IMR-90 (cell line): ENCODE measurements at regions not wholly inside any gene's neighbourhood (a gene's known extent, or its start where the extent isn't known, plus 50 kb on each side); places are given as distances from the start of the nearest gene placed in this dataset.

ENCODE experiments used
- ATAC-seq: fragments of 200-7000 bp; cut with Tn5 transposase; 2 replicates; pipeline ENCODE4 v1.9.1; 2020; ENCODE audit warnings: low read depth, mild to moderate bottlenecking, moderate library complexity
- BruUV-seq: library from RNA; stranded (reverse); fragments of 400-500 nt; replicated peaks from 2 replicates; lab custom pipeline; 2021; lab: Mats Ljungman, UMichigan
- CTCF ChIA-PET: fragments of 300-600 bp; formaldehyde crosslinking; extraction: SDS; loops from one replicate; lab custom pipeline; 2021; ENCODE audit warnings: antibody characterized with exemption; lab: Yijun Ruan, JAX
- POLR2A ChIA-PET: fragments of 300-600 bp; sonication (Branson Sonifier 250); formaldehyde crosslinking; loops from one replicate; lab custom pipeline; 2022; ENCODE audit warnings: antibody characterized with exemption; ENCODE audit not compliant: unreplicated experiment; lab: Charles Lee
- DNase-seq: peaks from one replicate; pipeline ENCODE4 v3.0.0; 2013
- H2AFZ ChIP-seq: replicated peaks from 2 replicates; pipeline ENCODE3; 2013; ENCODE audit warnings: low read length, mild to moderate bottlenecking; ENCODE audit not compliant: poor library complexity
- H2AK5ac ChIP-seq: 2 replicates; pipeline ENCODE4 v1.6.1; 2013; ENCODE audit warnings: low read depth, low read length, inconsistent platforms
- H2AK9ac ChIP-seq: replicated peaks from 2 replicates; pipeline ENCODE3; 2013; ENCODE audit warnings: mild to moderate bottlenecking, low read depth, low read length, moderate library complexity; ENCODE audit not compliant: poor library complexity
- H2BK120ac ChIP-seq: 2 replicates; pipeline ENCODE4 v1.6.1; 2013; ENCODE audit warnings: low read depth, low read length, inconsistent platforms
- H2BK15ac ChIP-seq: 3 replicates; pipeline ENCODE4 v1.6.1; 2013; ENCODE audit warnings: low read depth, low read length, inconsistent platforms
- H2BK20ac ChIP-seq: 2 replicates; pipeline ENCODE4 v1.6.1; 2013; ENCODE audit warnings: low read depth, mild to moderate bottlenecking, inconsistent platforms, low read length, moderate library complexity
- H2BK5ac ChIP-seq: 2 replicates; pipeline ENCODE4 v1.6.1; 2013; ENCODE audit warnings: mild to moderate bottlenecking, low read depth, low read length, inconsistent platforms; ENCODE audit not compliant: poor library complexity, severe bottlenecking
- H3K14ac ChIP-seq: replicated peaks from 2 replicates; pipeline ENCODE4 v1.6.1; 2013; ENCODE audit warnings: low read depth, low read length, inconsistent platforms
- H3K18ac ChIP-seq: 2 replicates; pipeline ENCODE4 v1.6.1; 2013; ENCODE audit warnings: low read depth, low read length, control low read depth
- H3K23ac ChIP-seq: 2 replicates; pipeline ENCODE4 v1.6.1; 2013; ENCODE audit warnings: low read depth, low read length, inconsistent platforms
- H3K27ac ChIP-seq: 2 replicates; pipeline ENCODE4 v1.5.1; 2013; ENCODE audit warnings: mild to moderate bottlenecking, control low read depth, low read length; ENCODE audit not compliant: insufficient read depth
- H3K27me3 ChIP-seq: 2 replicates; pipeline ENCODE4 v1.6.1; 2013; ENCODE audit warnings: low read length; ENCODE audit not compliant: control insufficient read depth, insufficient read depth
- H3K36me3 ChIP-seq: 2 replicates; pipeline ENCODE4 v1.6.1; 2013; ENCODE audit warnings: low read length, mixed read lengths; ENCODE audit not compliant: control insufficient read depth, insufficient read depth
- H3K4ac ChIP-seq: 2 replicates; pipeline ENCODE4 v1.6.1; 2013; ENCODE audit warnings: low read depth, low read length, inconsistent platforms
- H3K4me1 ChIP-seq: 2 replicates; pipeline ENCODE4 v1.6.1; 2013; ENCODE audit warnings: low read length, mixed read lengths; ENCODE audit not compliant: control insufficient read depth, insufficient read depth
- H3K4me2 ChIP-seq: 2 replicates; pipeline ENCODE4 v1.6.1; 2013; ENCODE audit warnings: low read depth, mild to moderate bottlenecking, control low read depth, low read length, moderate library complexity
- H3K4me3 ChIP-seq: 2 replicates; pipeline ENCODE4 v1.5.1; 2013; ENCODE audit warnings: low read depth, mild to moderate bottlenecking, control low read depth, low read length, moderate library complexity; ENCODE audit not compliant: insufficient read depth
- H3K56ac ChIP-seq: 2 replicates; pipeline ENCODE4 v1.6.1; 2013; ENCODE audit warnings: low read length, inconsistent platforms; ENCODE audit not compliant: insufficient read depth; ENCODE audit errors: extremely low read depth
- H3K79me1 ChIP-seq, 2 experiments: 2 replicates each; pipeline ENCODE4 v1.6.1; 2013; ENCODE audit warnings: low read length in 2 of 2, inconsistent platforms in 1 of 2, low read depth in 1 of 2
- H3K9ac ChIP-seq: 2 replicates; pipeline ENCODE4 v1.6.1; 2013; ENCODE audit warnings: low read depth, low read length, control low read depth
- H3K9me1 ChIP-seq: 2 replicates; pipeline ENCODE4 v1.6.1; 2013; ENCODE audit warnings: low read length, inconsistent platforms; ENCODE audit not compliant: insufficient read depth
- H3K9me3 ChIP-seq: 2 replicates; pipeline ENCODE4 v1.6.1; 2013; ENCODE audit warnings: low read length; ENCODE audit not compliant: control insufficient read depth, insufficient read depth
- H4K20me1 ChIP-seq: 2 replicates; pipeline ENCODE4 v1.6.1; 2013; ENCODE audit warnings: low read length, inconsistent platforms; ENCODE audit not compliant: insufficient read depth
- H4K5ac ChIP-seq: 2 replicates; pipeline ENCODE4 v1.6.1; 2013; ENCODE audit warnings: mild to moderate bottlenecking, low read depth, low read length, control low read depth
- H4K8ac ChIP-seq, 2 experiments: 2 replicates each; pipeline ENCODE4 v1.6.1; 2013; ENCODE audit warnings: low read depth in 2 of 2, low read length in 2 of 2, control low read depth in 1 of 2, inconsistent platforms in 1 of 2
- H4K91ac ChIP-seq: 2 replicates; pipeline ENCODE4 v1.6.1; 2013; ENCODE audit warnings: low read depth, low read length, inconsistent platforms; ENCODE audit not compliant: insufficient read depth
- CEBPB ChIP-seq: IDR thresholded peaks from 2 replicates; pipeline ENCODE4 v1.6.1; 2012; ENCODE audit warnings: low read depth, low read length, improper control_type of control experiment
- CHD1 ChIP-seq: IDR thresholded peaks from 2 replicates; pipeline ENCODE4 v1.6.1; 2012; ENCODE audit warnings: low read depth, low read length, improper control_type of control experiment
- FOS ChIP-seq: fragments of 150-350 bp; IDR thresholded peaks from 2 replicates; pipeline ENCODE4 v1.6.1; 2016; ENCODE audit warnings: low read depth, low read length
- MAFK ChIP-seq: IDR thresholded peaks from 2 replicates; pipeline ENCODE4 v1.6.1; 2012; ENCODE audit warnings: low read depth, low read length, improper control_type of control experiment
- MAZ ChIP-seq: IDR thresholded peaks from 2 replicates; pipeline ENCODE4 v1.6.1; 2012; ENCODE audit warnings: low read depth, mild to moderate bottlenecking, low read length, improper control_type of control experiment, moderate library complexity, borderline replicate concordance
- MXI1 ChIP-seq: IDR thresholded peaks from 2 replicates; pipeline ENCODE4 v1.6.1; 2012; ENCODE audit warnings: low read depth, mild to moderate bottlenecking, low read length, moderate library complexity, borderline replicate concordance
- NFE2L2 ChIP-seq: fragments of 150-350 bp; IDR thresholded peaks from 2 replicates; pipeline ENCODE4 v1.6.1; 2016; ENCODE audit warnings: low read depth, mild to moderate bottlenecking, low read length
- POLR2A ChIP-seq: IDR thresholded peaks from 2 replicates; pipeline ENCODE4 v1.6.1; 2012; ENCODE audit warnings: mild to moderate bottlenecking, low read depth, low read length
- RFX5 ChIP-seq: IDR thresholded peaks from 2 replicates; pipeline ENCODE4 v1.8.0; 2012; ENCODE audit warnings: low read depth, mild to moderate bottlenecking, low read length, moderate library complexity
- WGBS, 2 experiments: methylation state at CpG; one replicate each; pipeline versions ENCODE4 v1.1.5 to v1.1.7; 2013; ENCODE audit warnings: missing lambda C conversion rate in 2 of 2; ENCODE audit not compliant: insufficient read length in 1 of 2; ENCODE audit errors: extremely low coverage in 2 of 2; 5-methylcytosine and 5-hydroxymethylcytosine counted together
- dilution Hi-C: fragments of 300-500 bp; cut with HindIII; formaldehyde crosslinking; loops from one replicate; pipeline ENCODE4 v1.14.3; 2018; ENCODE audit warnings: low sequenced_read_pairs; ENCODE audit not compliant: unreplicated experiment
- in situ Hi-C: fragments of 300-500 bp; cut with MboI; formaldehyde crosslinking; loops from 3 replicates; pipeline ENCODE4 v1.14.3; 2019; ENCODE audit warnings: low sequenced_read_pairs, inconsistent platforms, mixed read lengths
- intact Hi-C: fragments of 100-400 bp; cut with micrococcal nuclease; formaldehyde crosslinking; loops from 2 replicates; pipeline ENCODE4 v1.10.0; 2022
- TF ChIP-seq, protein P1 (sequence below): conservative IDR thresholded peaks from 2 replicates; pipeline ENCODE4 v1.5.1; 2012; ENCODE audit warnings: mild to moderate bottlenecking, low read depth, low read length, improper control_type of control experiment
- TF ChIP-seq, protein P2 (sequence below): fragments of 150-350 bp; IDR thresholded peaks from 2 replicates; pipeline ENCODE4 v1.6.1; 2017; ENCODE audit warnings: mild to moderate bottlenecking, antibody characterized with exemption, low read length, low read depth

DNA sequence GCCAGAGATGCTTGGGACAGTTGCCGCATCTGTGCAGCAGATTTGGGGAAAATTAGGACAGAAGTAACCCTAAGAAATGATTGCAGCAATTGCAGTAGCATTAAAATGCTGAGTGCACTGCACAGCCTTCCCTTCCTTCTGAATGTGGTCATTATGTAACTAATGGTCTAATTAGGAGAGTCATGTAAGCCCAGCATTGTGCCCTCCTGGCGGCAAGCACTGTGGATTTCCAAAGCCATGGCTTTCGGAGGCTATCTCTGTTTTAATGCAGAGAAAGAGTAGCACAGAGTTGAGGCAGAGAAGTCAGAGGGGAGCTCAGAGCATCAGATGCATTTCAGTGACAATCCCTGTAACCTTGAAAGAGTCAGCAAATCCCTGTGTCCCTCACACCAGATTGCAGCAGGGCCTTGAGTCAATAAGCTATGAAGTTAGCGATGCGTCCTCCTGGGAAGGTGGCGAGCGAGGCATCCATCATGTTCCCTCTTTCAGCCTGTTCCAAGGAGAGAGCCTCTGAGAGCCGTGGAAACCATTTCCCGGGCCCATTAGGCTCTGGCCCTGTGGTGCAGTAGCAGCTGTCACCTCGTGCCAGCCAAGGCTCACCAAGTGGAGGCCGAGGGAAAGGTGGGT lies 307.2 kb downstream of the FBXO15 start (continued):
- TF ChIP-seq POLR2A (no peak), MAFK (no peak)

DNA sequence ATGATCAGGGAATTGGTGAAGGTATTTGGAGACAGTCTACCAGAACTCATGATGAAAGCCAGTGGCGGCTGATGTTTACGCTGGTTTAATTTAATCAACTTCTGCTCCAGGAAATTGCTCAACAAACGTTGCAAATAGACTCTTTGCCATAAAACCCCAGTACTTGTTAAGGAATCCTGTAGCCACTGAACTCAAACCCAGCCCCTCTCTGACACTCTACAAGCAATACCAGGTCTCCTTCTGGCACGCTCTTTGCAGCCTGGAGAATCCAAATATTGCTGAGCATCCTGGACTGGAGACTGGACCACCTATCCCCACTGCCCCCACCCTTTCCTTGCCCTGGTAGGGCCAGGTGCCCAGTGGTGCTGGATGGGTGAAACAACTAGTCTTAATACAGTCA lies 308.2 kb downstream of the FBXO15 start:
- no peak overlapping the region for H3K27ac ChIP-seq
- no peak overlapping the region for H2AFZ ChIP-seq
- H3K9me3 ChIP-seq: no peaks in the 10 kb centered on the region
- H3K9ac ChIP-seq: no peak overlapping the region
- DNase-seq (no peak), ATAC-seq (no peak)
- H4K91ac ChIP-seq: no peak overlapping the region
- in situ Hi-C loops: loop anchor here (25.0 kb wide), 1 partner anchor 1077 kb away; no protein-coding TSS in a partner anchor
- no CpG with 5 or more reads among the region's 4 CpGs for WGBS, 2 experiments
- no peak overlapping the region for H3K56ac ChIP-seq
- no peak overlapping the region for H2BK20ac ChIP-seq
- H2BK120ac ChIP-seq: no peak overlapping the region
- ChIA-PET POLR2A (no interaction called here), CTCF (no interaction called here)
- H2AK5ac ChIP-seq: peak overlapping the region; percentile 36; the same call in 1 of the 2 replicates
- no peak overlapping the region for H2BK5ac ChIP-seq
- H3K4me1 ChIP-seq: peaks cover 6% of the 10 kb centered on the region; the same call in 1 of the 2 replicates
- no peak overlapping the region for H3K23ac ChIP-seq
- H3K36me3 ChIP-seq: no peaks in the 10 kb centered on the region
- H3K18ac ChIP-seq: peak overlapping the region; percentile 28; the same call in 1 of the 2 replicates
- no peak overlapping the region for H2AK9ac ChIP-seq
- no peaks in the 10 kb centered on the region for H4K20me1 ChIP-seq
- no peaks in the 10 kb centered on the region for H3K27me3 ChIP-seq
- H3K4ac ChIP-seq: no peak overlapping the region
- intact Hi-C loops: no loop called here
- no peak overlapping the region for H2BK15ac ChIP-seq
- no peak overlapping the region for H4K8ac ChIP-seq
- BruUV-seq: no TSS peak
- dilution Hi-C loops: no loop called here
- H3K4me2 ChIP-seq: no peak overlapping the region
- TF ChIP-seq MXI1 (no peak), MAZ (no peak), NFE2L2 (no peak), POLR2A (no peak), RFX5 (no peak), CEBPB (no peak), CHD1 (no peak), FOS (no peak)
- TF ChIP-seq, protein P1, sequence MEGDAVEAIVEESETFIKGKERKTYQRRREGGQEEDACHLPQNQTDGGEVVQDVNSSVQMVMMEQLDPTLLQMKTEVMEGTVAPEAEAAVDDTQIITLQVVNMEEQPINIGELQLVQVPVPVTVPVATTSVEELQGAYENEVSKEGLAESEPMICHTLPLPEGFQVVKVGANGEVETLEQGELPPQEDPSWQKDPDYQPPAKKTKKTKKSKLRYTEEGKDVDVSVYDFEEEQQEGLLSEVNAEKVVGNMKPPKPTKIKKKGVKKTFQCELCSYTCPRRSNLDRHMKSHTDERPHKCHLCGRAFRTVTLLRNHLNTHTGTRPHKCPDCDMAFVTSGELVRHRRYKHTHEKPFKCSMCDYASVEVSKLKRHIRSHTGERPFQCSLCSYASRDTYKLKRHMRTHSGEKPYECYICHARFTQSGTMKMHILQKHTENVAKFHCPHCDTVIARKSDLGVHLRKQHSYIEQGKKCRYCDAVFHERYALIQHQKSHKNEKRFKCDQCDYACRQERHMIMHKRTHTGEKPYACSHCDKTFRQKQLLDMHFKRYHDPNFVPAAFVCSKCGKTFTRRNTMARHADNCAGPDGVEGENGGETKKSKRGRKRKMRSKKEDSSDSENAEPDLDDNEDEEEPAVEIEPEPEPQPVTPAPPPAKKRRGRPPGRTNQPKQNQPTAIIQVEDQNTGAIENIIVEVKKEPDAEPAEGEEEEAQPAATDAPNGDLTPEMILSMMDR: no peak
- TF ChIP-seq, protein P2, sequence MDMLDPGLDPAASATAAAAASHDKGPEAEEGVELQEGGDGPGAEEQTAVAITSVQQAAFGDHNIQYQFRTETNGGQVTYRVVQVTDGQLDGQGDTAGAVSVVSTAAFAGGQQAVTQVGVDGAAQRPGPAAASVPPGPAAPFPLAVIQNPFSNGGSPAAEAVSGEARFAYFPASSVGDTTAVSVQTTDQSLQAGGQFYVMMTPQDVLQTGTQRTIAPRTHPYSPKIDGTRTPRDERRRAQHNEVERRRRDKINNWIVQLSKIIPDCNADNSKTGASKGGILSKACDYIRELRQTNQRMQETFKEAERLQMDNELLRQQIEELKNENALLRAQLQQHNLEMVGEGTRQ: no peak
- H3K14ac ChIP-seq: no peak overlapping the region
- no peaks in the 10 kb centered on the region for H3K79me1 ChIP-seq
- peaks cover 3% of the 10 kb centered on the region; the same call in 1 of the 2 replicates for H3K9me1 ChIP-seq
- H4K5ac ChIP-seq: no peak overlapping the region
- no peak overlapping the region for H3K4me3 ChIP-seq
